ENCODE measurements at regions not wholly inside any gene's neighbourhood (a gene's known extent, or its start where the extent isn't known, plus 50 kb on each side); places are given as distances from the start of the nearest gene placed in this dataset.

- POLR2A ChIA-PET (ENCODE audit: low non-redundant PET) = no interaction called here
- H3K27ac ChIP-seq = no peak overlapping the region
- CTCF ChIA-PET = interaction anchor here (0.7 kb wide), 1 partner anchor 30 kb away, joined by 3 read pairs; no protein-coding TSS in a partner anchor
- no peak for DNase-seq (ENCODE audit: low spot score)
- no peak for TF ChIP-seq CTCF (conservative IDR thresholded peaks at IDR 0.05; ENCODE audit: low read depth)
Measured at GRCh38 chr10:57098146-57098545, 737.1 kb upstream of the ZWINT start.

GRCh38 chr10:57096044-57096443 lies 735.0 kb upstream of the ZWINT start:
- POLR2A ChIA-PET (ENCODE audit: low non-redundant PET) = no interaction called here
- CTCF ChIA-PET = no interaction called here

GRCh38 chr10:57094965-57095364 lies 733.9 kb upstream of the ZWINT start:
- no peak for TF ChIP-seq CTCF (conservative IDR thresholded peaks at IDR 0.05; ENCODE audit: low read depth)
- no peak for DNase-seq (ENCODE audit: low spot score)
- ChIA-PET POLR2A (ENCODE audit: low non-redundant PET) (no interaction called here), CTCF (no interaction called here)
- H3K27ac ChIP-seq = no peak overlapping the region

More at GRCh38 chr10:57096044-57096443, 735.0 kb upstream of the ZWINT start:
- no peak overlapping the region for H3K27ac ChIP-seq
- no peak for TF ChIP-seq CTCF (conservative IDR thresholded peaks at IDR 0.05; ENCODE audit: low read depth)
- DNase-seq (ENCODE audit: low spot score) = no peak

- CTCF ChIA-PET = interaction anchor here (0.6 kb wide), 1 partner anchor 73 kb away, joined by 3 read pairs; no protein-coding TSS in a partner anchor
- POLR2A ChIA-PET (ENCODE audit: low non-redundant PET) = no interaction called here
- no peak for TF ChIP-seq CTCF (conservative IDR thresholded peaks at IDR 0.05; ENCODE audit: low read depth)
- no peak overlapping the region for H3K27ac ChIP-seq
- no peak for DNase-seq (ENCODE audit: low spot score)
Measured at GRCh38 chr10:57094083-57094482, 733.0 kb upstream of the ZWINT start.

- TF ChIP-seq CTCF (conservative IDR thresholded peaks at IDR 0.05; ENCODE audit: low read depth) = no peak
- POLR2A ChIA-PET (ENCODE audit: low non-redundant PET) = no interaction called here
- no peak for DNase-seq (ENCODE audit: low spot score)
- CTCF ChIA-PET = no interaction called here
- H3K27ac ChIP-seq = no peak overlapping the region
Measured at GRCh38 chr10:57053530-57053929, 692.5 kb upstream of the ZWINT start.

- CTCF ChIA-PET = no interaction called here
- TF ChIP-seq CTCF (conservative IDR thresholded peaks at IDR 0.05; ENCODE audit: low read depth) = no peak
- DNase-seq (ENCODE audit: low spot score) = no peak
- POLR2A ChIA-PET (ENCODE audit: low non-redundant PET) = interaction anchor here (0.6 kb wide), 1 partner anchor 628 kb away, joined by 3 read pairs; no protein-coding TSS in a partner anchor
- H3K27ac ChIP-seq = no peak overlapping the region
Measured at GRCh38 chr10:57049096-57049495, 688.0 kb upstream of the ZWINT start.

- ChIA-PET POLR2A (ENCODE audit: low non-redundant PET) (no interaction called here), CTCF (no interaction called here)
- no peak for TF ChIP-seq CTCF (conservative IDR thresholded peaks at IDR 0.05; ENCODE audit: low read depth)
Measured at GRCh38 chr10:57038531-57038930, 677.5 kb upstream of the ZWINT start.

More at GRCh38 chr10:57038531-57038930, 677.5 kb upstream of the ZWINT start:
- no peak overlapping the region for H3K27ac ChIP-seq
- no peak for DNase-seq (ENCODE audit: low spot score)
